ENCODE measurements at regions not wholly inside any gene's neighbourhood (a gene's known extent, or its start where the extent isn't known, plus 50 kb on each side); places are given as distances from the start of the nearest gene placed in this dataset.
"Not testable (repeated sequence)": the region's sequence is repeated elsewhere in the genome, so short reads cannot be mapped to it uniquely, and the experiment has no call there.

DNA sequence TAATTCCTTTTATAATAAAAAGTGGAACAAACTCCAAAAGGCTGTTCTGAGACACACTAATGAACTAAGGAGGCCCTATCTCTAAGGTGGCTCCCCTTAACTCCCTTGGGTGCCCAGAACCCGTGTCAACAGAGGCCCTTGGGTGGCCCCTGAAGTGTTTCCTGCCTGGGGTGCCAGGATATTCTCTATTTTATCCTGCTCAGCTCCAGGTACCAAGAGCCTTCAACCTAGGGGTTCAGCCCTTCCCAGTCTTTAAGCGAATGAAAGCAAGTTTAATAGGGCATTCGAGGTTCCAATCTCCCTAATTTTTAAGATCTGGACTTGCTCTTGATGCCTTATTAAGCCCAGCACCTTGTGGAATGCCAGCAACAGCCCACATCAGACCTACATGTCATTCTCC, 64.4 kb upstream of the MYO3A start:
- DNase-seq, result no peak

GRCh38 chr10:25874402-25874801, 59.6 kb upstream of the MYO3A start:
- not testable (repeated sequence) for DNase-seq

DNA sequence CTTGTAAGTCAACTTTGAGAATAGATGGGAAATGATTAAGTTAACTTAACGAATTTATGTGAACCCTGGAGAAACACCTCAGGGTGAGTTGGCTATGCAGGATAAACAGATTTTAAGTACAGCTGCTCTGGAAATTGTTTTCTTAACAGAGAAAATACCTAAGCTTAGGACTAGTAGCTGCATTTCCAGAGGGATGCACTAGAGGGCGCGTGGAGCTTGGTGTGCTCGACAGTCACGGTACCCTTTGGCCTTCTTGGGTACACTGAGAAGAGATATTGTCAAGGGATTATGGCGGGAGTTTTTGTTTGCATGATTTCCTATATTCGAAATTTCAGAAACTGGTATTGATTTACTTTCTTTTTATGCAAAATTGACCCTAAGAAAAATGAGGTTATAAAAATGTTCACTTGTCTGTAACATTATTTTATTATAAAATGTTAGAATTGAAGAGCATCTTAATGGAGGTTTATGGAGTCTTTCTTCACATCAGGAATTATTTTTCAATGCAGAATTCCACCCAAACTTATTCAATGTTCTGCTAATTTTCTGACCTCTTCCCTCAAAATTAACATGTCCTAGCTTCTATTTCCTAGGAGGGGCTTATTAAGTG, 58.4 kb upstream of the MYO3A start:
- peak; percentile 17 for DNase-seq

- no peak for DNase-seq
Observed at GRCh38 chr10:25877296-25877695, 56.7 kb upstream of the MYO3A start.
